ENCODE measurements at regions not wholly inside any gene's neighbourhood (a gene's known extent, or its start where the extent isn't known, plus 50 kb on each side); places are given as distances from the start of the nearest gene placed in this dataset.

- Histone ChIP-seq H3K4me1 (peaks cover 7 to 27% (median 19%) of the 10 kb centered on the region in 9 donors), H3K36me3 (no peaks in the 10 kb centered on the region), H3K27ac (no peak overlapping the region), H3K9me3 (no peaks in the 10 kb centered on the region), H3K27me3 (no peaks in the 10 kb centered on the region), H3K4me3 (no peak overlapping the region)
- ATAC-seq, result no peak
- TF ChIP-seq, protein P1, sequence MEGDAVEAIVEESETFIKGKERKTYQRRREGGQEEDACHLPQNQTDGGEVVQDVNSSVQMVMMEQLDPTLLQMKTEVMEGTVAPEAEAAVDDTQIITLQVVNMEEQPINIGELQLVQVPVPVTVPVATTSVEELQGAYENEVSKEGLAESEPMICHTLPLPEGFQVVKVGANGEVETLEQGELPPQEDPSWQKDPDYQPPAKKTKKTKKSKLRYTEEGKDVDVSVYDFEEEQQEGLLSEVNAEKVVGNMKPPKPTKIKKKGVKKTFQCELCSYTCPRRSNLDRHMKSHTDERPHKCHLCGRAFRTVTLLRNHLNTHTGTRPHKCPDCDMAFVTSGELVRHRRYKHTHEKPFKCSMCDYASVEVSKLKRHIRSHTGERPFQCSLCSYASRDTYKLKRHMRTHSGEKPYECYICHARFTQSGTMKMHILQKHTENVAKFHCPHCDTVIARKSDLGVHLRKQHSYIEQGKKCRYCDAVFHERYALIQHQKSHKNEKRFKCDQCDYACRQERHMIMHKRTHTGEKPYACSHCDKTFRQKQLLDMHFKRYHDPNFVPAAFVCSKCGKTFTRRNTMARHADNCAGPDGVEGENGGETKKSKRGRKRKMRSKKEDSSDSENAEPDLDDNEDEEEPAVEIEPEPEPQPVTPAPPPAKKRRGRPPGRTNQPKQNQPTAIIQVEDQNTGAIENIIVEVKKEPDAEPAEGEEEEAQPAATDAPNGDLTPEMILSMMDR (IDR thresholded peaks at IDR 0.05), result no peak
- DNase-seq, result no peak
- WGBS, 2 donors, result 96 to 98% methylated on average over 13 of the region's 13 CpGs
- intact Hi-C loops (cut with DNase I), result no loop called here
Measured at GRCh38 chr6:167695831-167696230, 130.9 kb upstream of the AFDN start.

GRCh38 chr6:167696296-167696695, 130.4 kb upstream of the AFDN start:
- no peak overlapping the region for H3K4me3 ChIP-seq
- no peak overlapping the region for H3K27ac ChIP-seq
- 86 to 91% methylated on average over 6 of the region's 6 CpGs for WGBS, 2 donors
- ATAC-seq, result no peak
- intact Hi-C loops (cut with DNase I), result no loop called here
- DNase-seq, result no peak
- H3K4me1 ChIP-seq, result peaks cover 7 to 23% (median 19%) of the 10 kb centered on the region in 9 donors
- H3K36me3 ChIP-seq, result no peaks in the 10 kb centered on the region
- H3K9me3 ChIP-seq, result no peaks in the 10 kb centered on the region
- TF ChIP-seq, protein P1 (IDR thresholded peaks at IDR 0.05), result no peak
- no peaks in the 10 kb centered on the region for H3K27me3 ChIP-seq

DNA sequence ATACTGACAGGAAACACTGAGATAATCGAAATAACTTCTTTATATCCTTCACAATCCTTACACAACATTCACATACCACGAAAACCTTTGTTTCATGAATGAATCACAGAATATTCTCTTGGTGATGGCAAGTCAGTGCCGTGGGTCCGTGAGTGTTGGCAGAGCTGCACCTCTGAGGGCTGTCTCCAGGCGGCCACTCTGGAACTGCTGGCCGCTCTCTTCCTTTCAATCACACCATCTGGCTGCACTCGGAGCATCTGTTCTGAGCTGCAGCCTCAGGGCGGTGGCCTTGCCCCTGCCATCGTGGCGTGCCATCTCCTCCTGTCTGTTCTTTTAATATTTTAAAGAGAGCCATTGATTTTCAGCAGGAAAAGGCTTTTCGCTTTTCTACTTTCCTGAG, 129.4 kb upstream of the AFDN start:
- intact Hi-C loops (cut with DNase I), result no loop called here
- Histone ChIP-seq H3K4me3 (no peak overlapping the region), H3K36me3 (no peaks in the 10 kb centered on the region), H3K4me1 (peaks cover 7 to 23% (median 19%) of the 10 kb centered on the region in 9 donors), H3K9me3 (no peaks in the 10 kb centered on the region), H3K27me3 (no peaks in the 10 kb centered on the region), H3K27ac (peak overlapping the region in 1 of 10 donors; percentile 15)
- no peak for ATAC-seq
- 72 to 75% methylated on average over 11 of the region's 11 CpGs for WGBS, 2 donors
- DNase-seq, result no peak
- TF ChIP-seq, protein P1 (IDR thresholded peaks at IDR 0.05), result no peak

GRCh38 chr6:167698540-167698939, 128.2 kb upstream of the AFDN start:
- intact Hi-C loops (cut with DNase I), result no loop called here
- H3K27ac ChIP-seq, result peak overlapping the region in 9 of 10 donors; percentile 83 to 93 (median 84)
- H3K4me3 ChIP-seq, result no peak overlapping the region
- peaks cover 7 to 23% (median 19%) of the 10 kb centered on the region in 9 donors for H3K4me1 ChIP-seq
- no peaks in the 10 kb centered on the region for H3K27me3 ChIP-seq
- TF ChIP-seq, protein P1 (IDR thresholded peaks at IDR 0.05), result no peak
- 95 to 98% methylated on average over 12 of the region's 12 CpGs for WGBS, 2 donors
- ATAC-seq (peak in 3 of 8 donors; percentile 3 to 31 (median 11)), DNase-seq (no peak)
- H3K36me3 ChIP-seq, result no peaks in the 10 kb centered on the region
- no peaks in the 10 kb centered on the region for H3K9me3 ChIP-seq
